ENCODE measurements at regions not wholly inside any gene's neighbourhood (a gene's known extent, or its start where the extent isn't known, plus 50 kb on each side); places are given as distances from the start of the nearest gene placed in this dataset.
A peak's percentile ranks its signal among the peaks of the same experiment; 100 is the strongest.

DNA sequence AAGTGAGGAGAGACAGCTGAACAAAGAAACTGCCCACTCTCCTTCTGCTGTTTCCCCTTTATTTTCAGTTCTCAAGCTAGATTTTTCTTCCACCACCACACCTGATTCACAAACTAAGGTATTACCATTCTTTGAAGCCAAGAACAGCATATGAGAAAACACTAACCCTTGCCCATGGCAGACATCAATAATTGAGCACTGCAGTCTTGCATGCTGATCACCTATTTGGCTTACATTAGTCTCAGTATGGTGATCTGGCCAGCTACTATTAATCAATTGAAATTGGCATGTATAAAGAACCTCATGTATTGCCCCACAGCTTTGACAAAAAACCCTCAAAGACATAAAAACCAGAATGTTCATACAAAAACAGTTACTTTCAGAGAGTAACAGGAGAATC lies 166.3 kb downstream of the SAMD5 start:
- DNase-seq, result no peak

DNA sequence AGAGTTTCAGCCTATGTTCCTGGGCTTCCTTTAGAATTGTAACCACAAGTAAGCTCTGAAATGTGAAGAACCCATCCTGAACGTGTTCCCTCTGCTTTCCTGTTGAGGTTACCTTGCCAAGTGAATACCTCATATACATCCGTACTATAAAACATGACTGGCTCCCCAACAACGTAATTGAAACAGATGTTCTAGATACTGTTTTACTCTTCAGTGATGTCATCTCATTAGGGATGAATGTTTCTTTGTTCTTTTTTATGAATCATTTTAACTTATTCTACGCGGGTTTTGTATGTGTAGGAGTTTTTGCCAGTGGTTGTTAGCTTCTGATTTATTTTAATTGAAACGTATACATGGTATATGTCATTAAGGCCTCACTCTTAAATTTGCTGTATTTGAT lies 166.8 kb downstream of the SAMD5 start:
- DNase-seq, result no peak

DNA sequence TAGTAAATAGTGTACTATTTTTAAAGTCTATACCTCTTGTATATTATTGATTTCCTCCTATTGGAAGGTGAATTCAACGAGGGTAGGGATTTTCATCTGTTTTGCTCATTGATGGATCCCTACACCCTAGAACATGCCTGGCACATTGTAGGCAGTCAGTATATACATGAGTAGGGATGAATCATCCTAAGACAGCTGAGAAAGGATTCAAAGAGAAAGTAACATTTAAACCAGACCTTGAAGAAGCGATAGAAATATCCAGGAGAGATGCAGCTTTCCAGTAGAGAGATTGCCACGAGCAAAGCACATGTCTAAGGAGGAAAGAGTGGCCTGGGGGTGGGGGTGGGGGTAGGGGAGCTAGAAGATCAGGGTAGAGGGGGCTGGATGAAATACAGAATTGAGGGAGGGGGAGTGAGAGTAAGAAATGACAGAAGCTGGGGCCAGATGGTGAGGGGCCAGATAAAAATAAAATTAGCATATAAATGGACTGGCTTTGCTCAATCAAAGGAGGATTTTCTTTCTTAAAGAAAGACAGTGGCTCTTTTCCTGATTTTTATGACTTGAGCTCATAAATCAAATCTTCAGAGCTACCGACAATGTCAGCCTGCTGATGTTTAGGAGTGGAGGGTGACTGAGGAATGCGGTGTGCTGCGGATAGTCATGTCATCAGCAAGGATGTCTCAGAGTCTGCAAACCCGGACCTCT lies 168.2 kb downstream of the SAMD5 start:
- DNase-seq, result no peak

DNA sequence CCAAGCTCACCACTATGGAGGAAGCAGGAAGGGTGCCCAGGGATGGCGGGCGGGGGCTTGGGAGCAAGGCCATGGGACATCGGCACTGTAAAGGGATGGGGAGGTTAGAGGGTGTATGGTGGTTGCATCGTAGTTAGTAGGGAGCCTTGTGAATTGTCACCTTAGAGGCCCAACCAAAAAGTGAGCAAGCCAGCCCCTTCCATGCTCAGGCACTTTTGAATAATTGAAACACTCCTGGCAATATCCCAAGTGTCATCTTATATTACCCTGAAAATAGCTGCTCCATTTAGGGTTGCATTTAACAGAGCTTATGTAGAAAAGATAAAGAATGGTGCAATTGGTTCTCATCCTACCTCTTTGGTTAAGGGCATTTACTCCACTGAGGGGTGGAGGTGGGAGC lies 169.2 kb downstream of the SAMD5 start:
- no peak for DNase-seq

DNA sequence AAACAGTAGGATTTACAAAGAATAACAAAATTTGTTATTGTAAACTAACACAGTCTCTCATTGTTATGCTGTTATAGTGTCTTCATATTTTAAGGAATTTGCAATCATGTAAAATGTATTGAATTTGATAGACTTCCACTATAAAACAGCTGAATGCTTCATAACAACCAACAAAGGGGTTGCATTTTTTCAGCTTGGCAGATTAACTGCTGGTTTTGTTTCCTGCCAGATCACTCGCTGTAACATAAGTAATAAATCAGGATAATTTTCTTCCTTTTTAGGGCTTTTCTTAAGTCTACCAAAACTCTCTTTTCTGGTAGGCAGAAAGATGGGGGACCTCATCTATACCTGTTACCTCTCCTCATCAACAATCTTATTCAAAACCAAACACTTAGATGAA lies 169.8 kb downstream of the SAMD5 start:
- DNase-seq, result no peak

DNA sequence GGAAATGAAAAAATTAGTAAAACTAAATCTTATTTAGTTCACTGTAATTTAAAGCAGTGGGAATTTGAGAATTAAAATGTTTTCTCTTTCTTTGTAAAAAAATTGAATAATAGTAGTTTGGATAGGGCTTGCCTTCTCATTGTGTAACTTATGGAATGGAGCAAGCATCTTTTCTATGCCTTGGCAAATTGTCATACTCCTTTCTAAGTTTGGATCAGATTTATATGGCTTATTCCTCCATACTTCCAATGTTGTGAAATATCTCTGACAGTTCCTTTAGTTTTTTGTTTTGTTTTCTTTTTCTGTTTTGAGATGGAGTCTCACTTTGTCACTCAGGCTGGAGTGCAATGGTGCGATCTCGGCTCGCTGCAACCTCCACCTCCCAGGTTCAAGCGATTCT lies 176.4 kb downstream of the SAMD5 start:
- DNase-seq, result no peak

DNA sequence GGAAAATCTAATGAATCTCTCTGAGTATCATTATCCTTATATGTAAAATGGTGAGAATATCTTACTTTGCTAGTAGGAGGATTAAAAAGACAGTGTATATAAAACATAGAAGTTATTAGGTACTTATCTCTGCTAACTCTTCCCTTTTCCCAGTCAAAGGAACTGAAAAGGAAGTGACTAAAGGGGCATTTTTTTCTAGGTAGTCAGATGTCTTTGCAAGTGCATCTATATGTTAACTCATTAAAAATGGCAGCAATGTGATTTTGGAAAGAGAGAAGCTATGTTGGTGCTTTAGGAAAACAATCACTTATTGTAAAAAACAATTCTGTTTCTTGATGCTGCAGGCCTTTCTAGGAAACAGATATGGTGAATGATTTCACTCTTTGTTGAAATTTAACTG lies 180.9 kb downstream of the SAMD5 start:
- DNase-seq, result peak; percentile 39

DNA sequence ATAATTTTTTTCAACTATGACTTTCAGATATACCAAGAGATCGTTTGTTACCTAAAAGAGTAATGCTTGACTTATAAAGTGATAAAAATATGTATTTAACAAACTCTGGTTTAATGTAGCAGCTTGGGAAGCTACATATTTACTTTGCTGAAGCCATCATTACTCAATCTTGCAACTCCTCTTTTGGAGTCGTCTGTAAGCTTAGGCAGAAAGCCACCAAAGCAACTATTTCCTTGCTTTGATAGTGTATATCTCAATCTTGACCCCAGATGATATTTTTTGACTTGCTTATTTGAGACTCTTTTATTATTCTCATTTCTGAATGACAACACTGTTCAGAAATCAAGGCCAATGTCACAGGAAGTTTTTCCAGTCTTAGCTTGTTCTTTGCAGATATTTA lies 183.0 kb downstream of the SAMD5 start:
- DNase-seq, result no peak

DNA sequence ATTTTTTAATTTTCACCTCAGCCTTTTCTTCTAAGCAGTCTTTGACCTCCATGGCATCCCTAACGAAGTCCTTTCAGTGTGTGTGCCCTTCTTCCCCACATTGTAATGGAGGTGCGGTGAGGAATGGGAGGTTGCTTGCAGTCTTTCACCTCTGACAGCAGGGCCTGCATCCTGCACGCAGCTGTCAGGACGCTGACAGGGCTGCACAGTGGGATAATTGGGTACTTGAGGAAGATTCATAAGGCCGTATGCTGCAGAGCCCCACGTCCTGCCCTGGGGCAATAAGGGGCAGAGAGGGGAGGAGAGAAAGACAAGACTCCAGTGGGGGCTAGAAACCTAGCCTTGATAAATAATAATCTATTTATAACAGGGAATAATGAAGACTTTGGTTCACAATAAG lies 184.7 kb downstream of the SAMD5 start:
- DNase-seq, result no peak

DNA sequence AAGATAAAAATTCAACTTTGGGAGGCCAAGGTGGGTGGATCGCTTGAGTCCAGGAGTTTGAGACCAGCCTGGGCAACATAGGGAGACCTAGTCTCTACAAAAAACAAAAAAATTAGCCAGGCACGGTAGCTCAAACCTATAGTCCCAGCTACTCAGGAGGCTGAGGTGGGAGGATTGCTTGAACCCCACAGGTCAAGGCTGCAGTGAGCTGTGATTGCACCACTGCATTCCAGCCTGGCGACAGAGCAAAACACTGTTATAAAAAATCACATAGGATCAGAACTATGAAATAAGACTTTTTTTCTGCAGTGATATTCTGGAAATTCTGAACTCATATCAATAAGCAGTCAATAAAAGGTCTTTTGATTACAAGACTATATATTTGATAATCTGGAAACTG lies 186.1 kb downstream of the SAMD5 start:
- DNase-seq, result peak; percentile 10

DNA sequence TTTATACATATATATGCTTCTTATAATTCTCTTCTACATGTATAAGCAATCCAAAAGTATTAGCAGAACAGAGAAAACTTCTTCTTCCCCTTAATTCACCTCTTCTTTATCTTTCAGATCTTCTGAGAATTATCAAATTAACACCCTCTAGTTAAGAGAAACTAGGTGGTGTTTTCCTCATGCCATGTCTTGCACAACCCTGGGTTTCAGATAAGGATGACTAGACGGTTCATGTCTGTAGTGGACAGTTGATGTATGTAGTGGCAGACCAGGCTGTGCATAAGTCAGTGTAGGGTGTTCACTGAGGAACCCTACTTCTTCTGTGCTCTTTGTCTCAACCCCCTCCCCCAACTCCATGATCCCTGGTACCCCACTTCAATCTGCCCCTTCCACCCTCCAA lies 187.3 kb downstream of the SAMD5 start:
- DNase-seq, result no peak

DNA sequence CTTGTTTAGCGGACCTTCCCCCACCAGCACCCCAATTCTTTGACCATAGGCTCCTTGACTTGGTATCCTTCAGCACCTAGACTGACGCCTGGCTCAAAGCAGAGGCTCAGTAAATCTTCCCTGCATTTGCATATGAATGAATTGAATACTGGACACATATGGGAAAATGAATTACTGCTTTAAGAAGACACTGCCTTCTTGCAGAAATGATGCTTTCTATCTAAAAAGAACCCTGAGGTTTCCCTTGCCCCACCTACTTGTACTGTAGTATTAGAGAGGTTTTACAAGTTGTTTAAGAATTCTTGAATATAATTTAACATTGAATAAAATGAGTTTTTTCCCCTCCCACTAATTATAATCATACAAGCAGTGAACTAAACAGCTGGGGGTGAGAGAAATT lies 190.7 kb downstream of the SAMD5 start:
- no peak for DNase-seq

DNA sequence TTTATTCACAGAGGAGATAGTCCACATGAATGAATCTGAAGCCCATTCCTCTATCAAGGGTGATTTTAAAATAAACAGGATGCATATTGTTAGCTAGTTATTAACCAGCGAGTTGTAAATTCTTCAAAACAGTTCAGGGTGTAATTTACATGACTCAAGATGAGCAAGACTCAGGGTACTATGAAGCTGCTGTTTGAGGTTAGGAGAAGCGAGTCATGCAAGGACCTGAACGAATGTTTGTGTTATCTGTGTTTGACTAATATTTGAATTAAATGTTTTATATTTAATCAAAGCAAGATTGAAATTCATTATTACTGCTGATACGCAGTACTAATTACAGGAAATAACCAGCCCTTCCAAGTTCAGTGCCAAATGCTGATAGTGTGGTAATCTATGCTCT lies 191.1 kb downstream of the SAMD5 start:
- peak; percentile 89 for DNase-seq

DNA sequence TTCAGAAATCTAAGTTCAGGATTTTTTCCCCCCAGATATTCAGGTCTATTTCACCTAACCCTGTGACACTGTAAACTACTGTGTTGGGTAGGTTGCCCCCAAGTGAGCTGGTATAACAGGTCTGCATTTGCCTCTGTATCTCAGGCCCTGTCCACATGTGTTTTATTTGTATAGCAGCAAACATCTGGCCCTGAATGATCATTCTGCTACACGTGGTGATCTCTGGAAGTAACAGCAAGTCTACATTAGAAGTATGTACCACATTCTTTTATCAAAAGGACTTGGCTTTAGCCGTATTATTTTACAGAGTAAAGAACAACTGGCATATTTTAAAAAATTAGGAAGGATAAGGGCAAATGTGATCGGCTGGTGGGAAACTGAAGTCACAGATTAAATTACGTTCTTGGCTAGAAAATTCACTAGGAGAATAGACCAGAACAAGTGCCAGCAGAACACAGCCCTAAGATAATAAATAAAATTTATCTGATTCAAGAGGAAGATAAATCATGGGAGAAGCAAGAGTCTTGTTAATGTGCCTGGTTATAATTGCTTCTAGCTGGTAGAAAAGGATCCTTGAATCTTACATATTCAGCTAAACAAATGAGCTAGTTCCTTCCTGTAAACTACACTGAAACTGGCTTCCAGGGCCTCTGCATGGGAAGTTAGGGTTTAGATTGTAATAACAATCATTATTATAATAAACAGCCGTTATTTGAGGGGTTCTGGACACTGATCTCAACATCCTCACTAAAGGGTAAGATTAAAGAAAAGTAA lies 192.1 kb downstream of the SAMD5 start:
- DNase-seq, result peak; percentile 7

DNA sequence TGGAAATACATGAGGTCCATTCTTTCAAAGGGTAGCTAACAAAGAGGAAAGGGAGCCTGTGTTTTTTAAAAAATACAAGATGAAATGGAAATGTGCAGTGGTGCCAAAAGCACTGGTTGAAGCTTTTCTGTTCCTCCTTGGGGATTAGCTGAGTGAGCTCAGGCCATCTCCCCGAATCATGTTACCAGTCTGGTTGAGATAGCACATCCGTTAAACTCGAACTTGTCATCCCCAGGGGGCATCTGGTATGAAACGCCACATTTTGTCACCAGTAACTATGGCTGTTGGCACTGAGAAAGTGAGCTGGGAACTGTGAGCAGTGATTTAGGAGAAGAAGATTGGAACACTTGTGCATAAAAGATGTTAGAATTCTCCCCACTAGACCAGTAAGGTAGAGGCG lies 196.2 kb downstream of the SAMD5 start:
- DNase-seq, result no peak

DNA sequence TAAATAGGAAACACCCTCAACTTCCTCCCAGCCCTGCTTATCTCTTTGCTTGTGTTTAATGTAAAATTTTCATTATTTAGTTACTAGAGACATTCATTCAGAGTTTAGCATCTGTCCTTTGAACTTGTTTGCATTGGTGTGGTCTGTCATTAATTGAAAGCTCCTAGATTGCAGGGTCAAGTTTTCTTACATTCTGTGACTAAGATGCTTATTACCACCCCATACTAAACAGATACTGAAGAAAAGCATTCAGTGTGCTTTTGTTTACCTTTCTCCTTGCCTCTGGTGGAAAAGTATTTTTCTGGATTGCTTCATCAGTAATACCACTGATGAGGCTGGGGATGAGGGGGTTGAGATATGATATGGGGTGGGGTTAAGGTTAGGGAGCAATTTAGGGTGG lies 199.0 kb downstream of the SAMD5 start:
- no peak for DNase-seq

DNA sequence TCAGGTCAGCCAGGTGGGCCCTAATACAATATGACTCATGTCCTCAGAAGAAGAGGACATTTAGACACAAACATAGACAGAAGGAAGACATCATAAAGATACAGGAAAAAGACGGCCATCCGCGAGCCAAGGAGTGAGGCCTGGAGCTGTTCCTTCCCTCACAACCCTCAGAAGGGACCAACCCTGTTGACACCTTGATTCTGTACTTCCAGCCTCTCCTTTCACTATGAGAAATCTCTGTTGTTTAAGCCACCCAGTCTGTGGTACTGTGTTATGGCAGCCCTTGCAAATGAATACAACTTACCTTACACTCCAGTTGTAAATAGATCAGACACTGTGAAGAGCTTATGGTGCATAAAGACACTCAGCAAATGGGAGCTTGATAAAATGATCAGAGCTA lies 199.7 kb downstream of the SAMD5 start:
- DNase-seq, result no peak

DNA sequence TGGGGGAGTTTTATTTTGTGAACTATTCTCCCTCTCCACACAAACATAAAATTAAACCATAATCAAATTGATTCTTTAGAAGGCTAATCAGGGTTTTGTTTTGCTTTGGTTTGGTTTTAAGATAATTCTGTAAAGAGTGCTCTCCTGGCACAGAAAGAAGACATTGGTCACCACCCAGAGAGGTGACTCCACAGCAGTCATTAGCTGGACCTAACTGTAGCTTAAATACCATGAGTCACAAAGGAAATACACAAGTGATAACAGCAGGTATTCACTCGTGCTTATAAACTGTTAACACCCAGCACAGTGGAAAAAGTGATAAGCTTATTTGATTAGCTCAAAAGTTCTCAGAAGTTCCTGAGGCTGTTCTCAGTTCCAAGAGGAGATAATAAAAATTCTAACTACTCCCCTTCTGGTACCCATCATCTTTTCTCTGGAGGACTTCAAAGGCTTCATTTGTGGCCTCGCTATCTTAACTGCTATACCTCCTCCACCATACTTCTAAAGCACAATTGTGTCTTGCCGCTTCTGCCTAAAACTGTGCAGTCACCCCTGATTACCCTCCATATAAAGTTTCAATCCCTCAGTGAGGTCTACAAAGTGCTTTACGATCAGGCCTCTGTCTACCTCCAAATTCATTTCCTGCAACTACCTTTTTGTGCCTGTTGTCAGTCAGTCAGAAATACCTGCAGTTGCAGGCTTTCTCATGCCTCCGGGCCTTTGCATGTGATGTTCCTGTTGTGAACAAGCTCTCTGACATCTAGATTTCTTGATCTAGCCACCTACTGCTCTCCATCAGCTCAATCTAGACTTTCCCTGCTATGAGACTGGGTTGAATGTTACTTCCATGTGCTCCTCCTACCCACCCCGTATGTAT lies 201.1 kb downstream of the SAMD5 start:
- DNase-seq, result no peak

DNA sequence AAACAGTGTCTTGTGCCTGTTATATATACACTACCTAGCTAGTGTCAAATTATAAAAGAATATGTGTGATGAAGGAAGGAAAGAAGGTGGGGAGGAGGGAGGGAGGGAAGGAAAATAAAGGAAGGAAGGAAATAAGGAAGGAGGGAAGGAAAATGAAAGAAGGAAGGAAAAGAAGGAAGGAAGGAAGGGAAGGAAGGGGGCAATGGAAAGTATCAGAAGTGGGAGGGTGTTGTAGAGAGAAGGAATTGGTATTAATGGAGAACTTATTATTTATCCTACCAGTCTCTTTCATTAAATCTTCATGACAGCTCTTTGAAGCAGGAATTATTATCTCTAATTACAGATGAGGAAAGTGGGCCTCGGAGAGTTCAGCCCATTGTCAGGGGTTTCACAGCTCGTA lies 202.4 kb downstream of the SAMD5 start:
- DNase-seq, result no peak

DNA sequence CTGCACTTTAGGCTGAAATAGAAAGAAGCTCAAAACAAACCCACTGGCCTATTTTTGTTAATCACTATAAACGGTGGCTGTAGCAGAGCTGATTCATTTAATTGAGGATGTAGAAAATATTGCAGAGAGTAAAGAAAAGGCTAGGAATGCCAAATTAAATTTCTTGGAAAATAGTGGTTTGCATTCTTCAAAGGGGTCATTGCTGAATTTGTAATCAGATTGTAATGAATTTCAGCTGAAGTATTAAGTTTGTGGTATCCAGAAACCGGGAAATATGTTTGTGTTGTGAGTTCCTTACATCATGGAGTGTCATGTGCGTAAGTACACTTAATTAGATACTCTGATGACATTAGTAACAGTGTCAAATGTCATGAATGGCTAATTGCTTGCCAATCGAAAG lies 203.0 kb downstream of the SAMD5 start:
- no peak for DNase-seq

DNA sequence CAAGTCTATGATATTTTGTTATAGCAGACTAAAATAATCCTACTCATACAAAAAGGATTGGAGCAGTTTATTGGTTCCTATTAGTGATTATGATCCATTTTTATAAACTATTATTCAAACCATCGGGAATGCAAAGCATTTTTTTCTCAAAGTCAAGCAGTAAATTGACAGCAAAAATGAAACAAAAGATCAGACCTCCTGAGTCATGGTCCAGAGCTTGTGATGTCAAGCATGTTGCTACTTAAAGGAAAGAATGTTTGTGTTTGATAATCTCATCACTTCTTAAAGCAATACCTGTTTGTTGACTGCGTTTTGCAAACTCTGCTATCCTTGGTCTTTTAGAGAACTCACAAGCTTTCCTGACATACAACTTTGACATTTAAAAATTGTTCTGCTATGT lies 204.4 kb downstream of the SAMD5 start:
- DNase-seq, result no peak

DNA sequence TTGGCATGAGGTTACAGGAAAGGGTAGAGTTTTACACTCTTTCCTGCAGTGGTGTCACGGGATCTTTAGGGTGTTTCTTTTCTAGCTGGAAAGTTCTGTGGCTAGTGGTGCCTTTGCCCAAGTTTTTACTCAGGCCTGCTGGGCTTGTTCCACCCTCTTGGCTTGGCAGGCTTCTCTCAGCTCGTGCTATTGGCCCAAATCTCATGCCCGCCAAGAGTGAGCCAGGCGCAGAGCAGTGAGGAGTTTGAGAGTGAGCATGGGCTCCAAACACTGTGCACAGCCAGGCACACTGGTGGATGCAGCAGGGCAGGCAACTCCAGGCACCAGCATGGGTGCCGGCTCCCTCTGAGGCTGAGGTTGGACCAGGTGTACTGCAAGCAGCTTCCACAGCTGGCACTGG lies 206.5 kb downstream of the SAMD5 start:
- DNase-seq, result no peak

DNA sequence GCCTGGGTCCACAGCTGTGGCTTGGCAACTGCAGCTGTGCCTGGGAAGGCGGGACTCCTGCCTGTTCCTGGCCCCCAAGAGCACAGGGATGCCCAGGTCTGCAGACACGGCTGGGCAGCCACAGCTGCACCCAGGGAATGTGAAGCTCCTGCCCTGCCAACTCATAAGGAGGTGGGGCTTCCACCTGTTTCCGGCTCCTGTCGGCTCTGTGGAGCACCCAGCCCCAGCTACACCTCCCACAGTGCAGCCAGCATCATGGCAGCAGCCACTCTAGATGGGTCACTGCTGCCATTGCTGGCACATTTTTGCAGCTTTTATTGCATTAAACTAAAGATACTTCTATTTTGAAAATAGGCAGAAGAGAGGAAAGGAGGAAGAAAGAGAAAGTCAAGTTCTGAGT lies 207.9 kb downstream of the SAMD5 start:
- DNase-seq, result no peak

DNA sequence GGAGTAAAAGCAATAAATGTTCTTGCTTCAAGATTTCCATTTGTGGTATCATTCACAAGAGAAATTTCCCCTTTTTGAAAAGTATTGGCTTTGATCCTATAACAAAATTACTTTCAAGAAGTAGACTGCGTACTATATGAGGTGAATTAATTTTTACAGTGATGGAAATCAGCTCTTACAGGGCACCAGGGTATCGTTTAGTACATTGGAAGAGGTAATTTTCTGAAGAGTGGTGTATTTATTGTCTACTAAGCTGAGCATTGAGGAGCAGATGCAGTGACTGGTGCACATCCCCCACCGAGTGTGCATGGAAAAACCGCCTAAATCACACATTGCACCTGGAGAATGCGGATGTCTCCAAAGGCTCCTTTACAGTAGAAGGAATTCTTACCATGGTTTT lies 209.5 kb downstream of the SAMD5 start:
- no peak for DNase-seq

All from HCEC 1CT (cell line).